Esophagus muscularis mucosa (tissue), 4 donors: ENCODE measurements at regions not wholly inside any gene's neighbourhood (a gene's known extent, or its start where the extent isn't known, plus 50 kb on each side); places are given as distances from the start of the nearest gene placed in this dataset.

Experiments used
- EP300 ChIP-seq: sonication (generic); formaldehyde crosslinking; IDR thresholded peaks from one replicate; pipeline ENCODE4 v1.6.1; 2017; ENCODE audit warnings: antibody characterized with exemption
- POLR2A ChIP-seq: fragments of 450-650 bp; IDR thresholded peaks from one replicate; pipeline ENCODE4 v1.6.1; 2017; ENCODE audit warnings: antibody characterized with exemption, moderate library complexity, mild to moderate bottlenecking, low read depth
- TF ChIP-seq, protein P1 (sequence below), 3 experiments: fragments of 200-600 bp in 2 of 3; fragments of 450-650 bp in 1 of 3; sonication (generic) in 2 of 3; IDR thresholded peaks; one replicate each; pipeline ENCODE4 v1.5.1; 2017 to 2019; ENCODE audit warnings: antibody characterized with exemption in 3 of 3, mild to moderate bottlenecking in 2 of 3, moderate library complexity in 1 of 3

DNA sequence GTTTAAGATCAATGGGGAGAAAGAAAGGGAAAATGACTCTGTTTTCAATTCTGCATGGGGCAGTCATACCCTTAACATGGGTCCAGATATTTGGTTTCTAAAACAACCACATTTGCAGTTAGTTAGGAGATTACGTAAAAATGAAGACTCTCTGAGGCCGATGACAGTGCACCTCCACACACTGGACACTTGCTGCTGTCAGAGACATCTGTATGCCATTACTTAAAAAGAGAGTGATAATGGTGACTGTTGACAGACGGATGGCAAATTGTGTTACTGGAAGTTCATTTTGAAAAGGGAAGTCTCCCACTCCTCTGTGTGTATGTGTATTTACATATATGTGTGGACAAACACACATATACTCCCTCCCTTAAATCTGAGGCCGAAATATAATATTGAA, 304.5 kb upstream of the SEMA6D start:
- TF ChIP-seq EP300 = no peak
- TF ChIP-seq, protein P1, sequence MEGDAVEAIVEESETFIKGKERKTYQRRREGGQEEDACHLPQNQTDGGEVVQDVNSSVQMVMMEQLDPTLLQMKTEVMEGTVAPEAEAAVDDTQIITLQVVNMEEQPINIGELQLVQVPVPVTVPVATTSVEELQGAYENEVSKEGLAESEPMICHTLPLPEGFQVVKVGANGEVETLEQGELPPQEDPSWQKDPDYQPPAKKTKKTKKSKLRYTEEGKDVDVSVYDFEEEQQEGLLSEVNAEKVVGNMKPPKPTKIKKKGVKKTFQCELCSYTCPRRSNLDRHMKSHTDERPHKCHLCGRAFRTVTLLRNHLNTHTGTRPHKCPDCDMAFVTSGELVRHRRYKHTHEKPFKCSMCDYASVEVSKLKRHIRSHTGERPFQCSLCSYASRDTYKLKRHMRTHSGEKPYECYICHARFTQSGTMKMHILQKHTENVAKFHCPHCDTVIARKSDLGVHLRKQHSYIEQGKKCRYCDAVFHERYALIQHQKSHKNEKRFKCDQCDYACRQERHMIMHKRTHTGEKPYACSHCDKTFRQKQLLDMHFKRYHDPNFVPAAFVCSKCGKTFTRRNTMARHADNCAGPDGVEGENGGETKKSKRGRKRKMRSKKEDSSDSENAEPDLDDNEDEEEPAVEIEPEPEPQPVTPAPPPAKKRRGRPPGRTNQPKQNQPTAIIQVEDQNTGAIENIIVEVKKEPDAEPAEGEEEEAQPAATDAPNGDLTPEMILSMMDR (IDR thresholded peaks at IDR 0.05) = no peak
- TF ChIP-seq POLR2A = no peak
